ENCODE measurements at regions not wholly inside any gene's neighbourhood (a gene's known extent, or its start where the extent isn't known, plus 50 kb on each side); places are given as distances from the start of the nearest gene placed in this dataset.

DNA sequence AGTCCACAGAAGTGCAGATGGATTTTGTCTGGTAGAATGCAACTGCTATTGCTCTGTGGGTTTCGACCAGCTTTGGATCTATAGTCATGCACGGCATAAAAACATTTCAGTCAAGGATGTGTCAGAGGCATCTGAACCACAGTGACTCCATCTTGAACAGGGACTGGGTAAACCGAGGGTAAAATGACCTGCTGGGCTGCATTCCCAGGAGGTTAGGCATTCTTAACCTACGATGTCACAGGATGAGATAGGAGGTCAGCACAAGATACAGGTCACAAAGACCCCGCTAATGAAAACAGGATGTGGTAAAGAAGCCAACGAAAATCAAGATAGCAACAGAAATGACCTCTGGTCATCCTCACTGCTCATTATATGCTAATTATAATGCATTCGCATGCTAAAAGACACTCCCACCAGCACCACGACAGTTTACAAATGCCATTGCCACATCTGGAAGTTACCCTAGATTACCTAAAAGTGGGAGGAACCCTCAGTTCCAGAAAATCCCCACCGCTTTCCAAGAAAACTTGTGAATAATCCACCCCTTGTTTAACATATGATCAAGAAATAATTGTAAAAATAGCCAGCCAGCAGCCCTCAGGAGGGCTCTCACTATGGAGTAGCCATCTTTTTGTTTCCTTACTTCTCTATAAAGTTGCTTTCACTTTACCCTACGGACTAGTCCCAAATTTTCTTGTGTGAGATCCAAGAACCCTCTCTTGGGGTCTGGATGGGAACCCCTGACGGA lies 50.7 kb upstream of the CPXM2 start:
- H3K36me3 ChIP-seq, result no peaks in the 10 kb centered on the region
- intact Hi-C loops (cut with micrococcal nuclease), result no loop called here

More for the DNA sequence above, 50.7 kb upstream of the CPXM2 start:
- no peak overlapping the region for H3K27ac ChIP-seq (replicated peaks)
- H3K27me3 ChIP-seq (ENCODE audit: low read depth), result peaks cover 23% of the 10 kb centered on the region
- DNase-seq, result no peak
- H3K9me3 ChIP-seq (replicated peaks), result no peaks in the 10 kb centered on the region
- H3K4me3 ChIP-seq, result no peak overlapping the region
- H3K4me1 ChIP-seq, result no peaks in the 10 kb centered on the region
- TF ChIP-seq, protein P1, sequence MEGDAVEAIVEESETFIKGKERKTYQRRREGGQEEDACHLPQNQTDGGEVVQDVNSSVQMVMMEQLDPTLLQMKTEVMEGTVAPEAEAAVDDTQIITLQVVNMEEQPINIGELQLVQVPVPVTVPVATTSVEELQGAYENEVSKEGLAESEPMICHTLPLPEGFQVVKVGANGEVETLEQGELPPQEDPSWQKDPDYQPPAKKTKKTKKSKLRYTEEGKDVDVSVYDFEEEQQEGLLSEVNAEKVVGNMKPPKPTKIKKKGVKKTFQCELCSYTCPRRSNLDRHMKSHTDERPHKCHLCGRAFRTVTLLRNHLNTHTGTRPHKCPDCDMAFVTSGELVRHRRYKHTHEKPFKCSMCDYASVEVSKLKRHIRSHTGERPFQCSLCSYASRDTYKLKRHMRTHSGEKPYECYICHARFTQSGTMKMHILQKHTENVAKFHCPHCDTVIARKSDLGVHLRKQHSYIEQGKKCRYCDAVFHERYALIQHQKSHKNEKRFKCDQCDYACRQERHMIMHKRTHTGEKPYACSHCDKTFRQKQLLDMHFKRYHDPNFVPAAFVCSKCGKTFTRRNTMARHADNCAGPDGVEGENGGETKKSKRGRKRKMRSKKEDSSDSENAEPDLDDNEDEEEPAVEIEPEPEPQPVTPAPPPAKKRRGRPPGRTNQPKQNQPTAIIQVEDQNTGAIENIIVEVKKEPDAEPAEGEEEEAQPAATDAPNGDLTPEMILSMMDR (IDR thresholded peaks at IDR 0.05; ENCODE audit: borderline replicate concordance), result no peak

Data from left ventricle myocardium inferior (tissue), 1 donor.